HUES48 (cell line): ENCODE measurements at regions not wholly inside any gene's neighbourhood (a gene's known extent, or its start where the extent isn't known, plus 50 kb on each side); places are given as distances from the start of the nearest gene placed in this dataset.

ENCODE experiments used
- H3K27ac ChIP-seq: one replicate; pipeline ENCODE4 v1.7.0; 2013; ENCODE audit warnings: low read depth, low read length, inconsistent platforms
- H3K27me3 ChIP-seq: 2 replicates; pipeline ENCODE4 v1.6.1; 2013; ENCODE audit warnings: mild to moderate bottlenecking, low read length; ENCODE audit not compliant: control insufficient read depth, insufficient read depth
- H3K36me3 ChIP-seq: 2 replicates; pipeline ENCODE4 v1.6.1; 2013; ENCODE audit warnings: low read length; ENCODE audit not compliant: control insufficient read depth, insufficient read depth
- H3K4me1 ChIP-seq: 2 replicates; pipeline ENCODE4 v1.6.1; 2013; ENCODE audit warnings: mild to moderate bottlenecking, low read length; ENCODE audit not compliant: control insufficient read depth, insufficient read depth
- H3K4me3 ChIP-seq: 2 replicates; pipeline ENCODE4 v1.5.1; 2013; ENCODE audit warnings: mild to moderate bottlenecking, low read depth, low read length
- H3K9ac ChIP-seq: 2 replicates; pipeline ENCODE4 v1.6.1; 2013; ENCODE audit warnings: mild to moderate bottlenecking, low read depth, low read length, moderate library complexity
- H3K9me3 ChIP-seq: 2 replicates; pipeline ENCODE4 v1.6.1; 2013; ENCODE audit warnings: low read length; ENCODE audit not compliant: control insufficient read depth, insufficient read depth

GRCh38 chr12:114864837-114865551 lies 181.0 kb upstream of the TBX3 start:
- H3K4me1 ChIP-seq: peaks cover 6% of the 10 kb centered on the region; the same call in 1 of the 2 replicates
- no peaks in the 10 kb centered on the region for H3K9me3 ChIP-seq
- no peaks in the 10 kb centered on the region for H3K36me3 ChIP-seq
- H3K27ac ChIP-seq: no peak overlapping the region
- H3K9ac ChIP-seq: no peak overlapping the region
- H3K27me3 ChIP-seq: no peaks in the 10 kb centered on the region
- no peak overlapping the region for H3K4me3 ChIP-seq

GRCh38 chr12:114863911-114864310 lies 179.9 kb upstream of the TBX3 start:
- H3K9me3 ChIP-seq: no peaks in the 10 kb centered on the region
- H3K27ac ChIP-seq: no peak overlapping the region
- H3K36me3 ChIP-seq: no peaks in the 10 kb centered on the region
- H3K9ac ChIP-seq: no peak overlapping the region
- H3K27me3 ChIP-seq: no peaks in the 10 kb centered on the region
- no peak overlapping the region for H3K4me3 ChIP-seq
- peaks cover 6% of the 10 kb centered on the region; the same call in 1 of the 2 replicates for H3K4me1 ChIP-seq

DNA sequence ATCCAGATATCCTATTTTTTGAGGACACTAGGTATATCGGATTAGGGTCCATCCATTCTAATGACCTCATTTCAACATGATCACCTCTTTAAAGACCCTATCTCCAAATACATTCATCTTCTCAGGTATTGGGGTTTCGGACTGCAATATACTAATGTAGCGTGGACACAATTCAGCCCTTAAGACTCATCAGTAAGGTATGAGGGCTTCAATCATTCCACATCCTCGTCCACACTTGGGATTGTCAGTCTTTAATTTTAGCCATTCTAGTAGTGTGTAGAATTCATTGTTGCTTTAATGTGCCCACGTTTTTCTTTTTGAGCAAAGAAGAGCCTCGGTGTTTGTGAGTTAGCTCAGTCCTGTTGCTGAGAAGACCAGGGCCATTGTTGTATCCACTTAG lies 177.0 kb upstream of the TBX3 start:
- Histone ChIP-seq H3K9me3 (no peaks in the 10 kb centered on the region), H3K27ac (no peak overlapping the region), H3K36me3 (no peaks in the 10 kb centered on the region), H3K27me3 (no peaks in the 10 kb centered on the region), H3K4me1 (peaks cover 6% of the 10 kb centered on the region; the same call in 1 of the 2 replicates), H3K4me3 (no peak overlapping the region), H3K9ac (no peak overlapping the region)

DNA sequence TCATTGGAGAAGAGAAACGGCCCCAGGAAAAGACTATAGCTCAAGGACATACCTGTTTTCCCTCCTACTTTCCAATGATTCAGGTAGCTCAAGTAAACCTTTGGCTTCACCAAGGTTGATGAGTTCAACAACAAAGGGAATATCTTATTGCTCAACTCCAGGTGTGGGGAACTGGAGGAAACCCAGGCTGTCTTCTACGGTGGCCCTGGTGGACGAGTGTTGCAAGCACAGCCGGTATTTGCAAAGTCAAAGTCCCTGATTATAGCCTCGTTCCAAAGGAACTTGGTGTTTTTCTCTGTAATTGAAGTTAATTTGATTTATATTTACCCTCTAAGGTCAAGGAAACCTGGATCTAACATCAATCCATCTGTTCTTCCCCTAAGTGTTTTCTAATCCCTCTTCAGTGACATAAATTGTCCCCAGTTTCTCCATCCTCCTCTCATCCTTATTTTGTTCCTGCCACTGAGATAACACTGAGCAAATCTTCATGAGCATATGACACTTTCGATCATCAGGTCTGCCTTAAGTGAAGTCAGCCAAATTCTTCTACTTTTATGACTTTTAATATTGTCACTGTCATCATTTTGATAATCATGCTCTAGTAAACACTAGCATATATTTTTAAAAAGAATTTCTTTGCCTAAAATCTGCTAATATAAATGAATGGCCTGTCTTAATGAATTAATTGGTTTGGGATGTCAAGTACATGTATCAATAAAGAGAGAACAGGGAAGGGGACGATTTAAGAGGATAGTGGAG lies 174.6 kb upstream of the TBX3 start:
- H3K9me3 ChIP-seq: no peaks in the 10 kb centered on the region
- no peak overlapping the region for H3K4me3 ChIP-seq
- no peak overlapping the region for H3K9ac ChIP-seq
- H3K36me3 ChIP-seq: no peaks in the 10 kb centered on the region
- no peaks in the 10 kb centered on the region for H3K4me1 ChIP-seq
- H3K27me3 ChIP-seq: no peaks in the 10 kb centered on the region
- H3K27ac ChIP-seq: no peak overlapping the region

GRCh38 chr12:114855678-114856077 lies 171.7 kb upstream of the TBX3 start:
- Histone ChIP-seq H3K27ac (no peak overlapping the region), H3K36me3 (no peaks in the 10 kb centered on the region), H3K9me3 (no peaks in the 10 kb centered on the region), H3K4me1 (no peaks in the 10 kb centered on the region), H3K4me3 (no peak overlapping the region), H3K9ac (no peak overlapping the region), H3K27me3 (no peaks in the 10 kb centered on the region)

DNA sequence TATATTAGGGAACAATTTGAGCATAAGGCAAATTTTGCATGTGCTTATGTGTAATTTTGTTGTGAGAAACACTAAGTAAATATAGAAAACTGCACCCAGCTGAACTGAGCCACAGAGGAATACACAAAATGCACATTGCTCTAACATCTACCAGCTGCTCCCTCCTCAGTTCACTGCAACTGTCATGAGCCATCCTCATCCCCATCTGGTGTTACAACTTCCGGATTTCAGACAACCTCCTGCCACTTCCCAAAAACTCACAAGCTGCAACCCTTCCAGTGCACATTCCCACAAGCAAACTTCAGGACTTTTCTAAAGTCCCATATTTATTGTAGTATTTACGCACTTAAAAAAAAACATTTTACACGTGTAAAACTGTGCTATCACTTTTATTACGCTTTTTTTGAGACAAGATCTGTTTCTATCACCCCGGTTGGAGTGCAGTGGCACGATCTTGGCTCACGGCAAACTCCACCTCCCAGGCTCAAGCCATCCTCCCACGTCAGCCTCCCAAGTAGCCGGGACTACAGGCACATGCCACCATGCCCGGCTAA lies 169.1 kb upstream of the TBX3 start:
- no peaks in the 10 kb centered on the region for H3K4me1 ChIP-seq
- H3K27me3 ChIP-seq: no peaks in the 10 kb centered on the region
- no peak overlapping the region for H3K9ac ChIP-seq
- no peak overlapping the region for H3K4me3 ChIP-seq
- H3K36me3 ChIP-seq: no peaks in the 10 kb centered on the region
- H3K27ac ChIP-seq: no peak overlapping the region
- H3K9me3 ChIP-seq: no peaks in the 10 kb centered on the region

DNA sequence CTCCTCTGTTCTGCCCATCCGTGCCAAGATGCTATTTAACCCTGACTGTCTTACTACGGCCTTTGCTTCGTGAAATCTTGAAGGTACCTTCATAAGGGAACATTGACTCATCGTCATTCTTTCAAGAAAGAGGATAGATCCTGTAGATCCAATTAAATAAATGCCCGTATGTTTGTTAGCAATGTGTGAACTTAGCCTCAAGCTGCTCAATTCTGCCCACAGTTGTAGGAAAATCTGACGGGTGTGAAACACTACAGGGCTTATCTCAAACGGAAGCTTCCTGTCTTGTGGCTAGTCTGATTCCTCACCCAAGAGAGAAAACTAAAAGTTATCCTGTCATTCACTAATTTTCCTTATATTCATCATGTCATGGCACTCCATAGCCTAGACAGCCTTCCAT lies 168.0 kb upstream of the TBX3 start:
- H3K27me3 ChIP-seq: no peaks in the 10 kb centered on the region
- no peaks in the 10 kb centered on the region for H3K36me3 ChIP-seq
- no peak overlapping the region for H3K4me3 ChIP-seq
- no peaks in the 10 kb centered on the region for H3K9me3 ChIP-seq
- H3K9ac ChIP-seq: no peak overlapping the region
- no peak overlapping the region for H3K27ac ChIP-seq
- H3K4me1 ChIP-seq: no peaks in the 10 kb centered on the region

GRCh38 chr12:114850661-114851275 lies 166.8 kb upstream of the TBX3 start:
- no peaks in the 10 kb centered on the region for H3K9me3 ChIP-seq
- H3K36me3 ChIP-seq: no peaks in the 10 kb centered on the region
- H3K27ac ChIP-seq: no peak overlapping the region
- H3K9ac ChIP-seq: no peak overlapping the region
- H3K4me3 ChIP-seq: no peak overlapping the region
- no peaks in the 10 kb centered on the region for H3K4me1 ChIP-seq
- no peaks in the 10 kb centered on the region for H3K27me3 ChIP-seq

GRCh38 chr12:114848666-114849065 lies 164.7 kb upstream of the TBX3 start:
- Histone ChIP-seq H3K36me3 (no peaks in the 10 kb centered on the region), H3K4me1 (no peaks in the 10 kb centered on the region), H3K4me3 (no peak overlapping the region), H3K27me3 (no peaks in the 10 kb centered on the region), H3K27ac (no peak overlapping the region), H3K9ac (no peak overlapping the region), H3K9me3 (no peaks in the 10 kb centered on the region)

- Histone ChIP-seq H3K4me1 (no peaks in the 10 kb centered on the region), H3K9me3 (no peaks in the 10 kb centered on the region), H3K27me3 (no peaks in the 10 kb centered on the region), H3K27ac (no peak overlapping the region), H3K4me3 (no peak overlapping the region), H3K9ac (no peak overlapping the region), H3K36me3 (no peaks in the 10 kb centered on the region)
Measured at GRCh38 chr12:114847441-114848035, 163.6 kb upstream of the TBX3 start.
